ENCODE measurements at regions not wholly inside any gene's neighbourhood (a gene's known extent, or its start where the extent isn't known, plus 50 kb on each side); places are given as distances from the start of the nearest gene placed in this dataset.

DNA sequence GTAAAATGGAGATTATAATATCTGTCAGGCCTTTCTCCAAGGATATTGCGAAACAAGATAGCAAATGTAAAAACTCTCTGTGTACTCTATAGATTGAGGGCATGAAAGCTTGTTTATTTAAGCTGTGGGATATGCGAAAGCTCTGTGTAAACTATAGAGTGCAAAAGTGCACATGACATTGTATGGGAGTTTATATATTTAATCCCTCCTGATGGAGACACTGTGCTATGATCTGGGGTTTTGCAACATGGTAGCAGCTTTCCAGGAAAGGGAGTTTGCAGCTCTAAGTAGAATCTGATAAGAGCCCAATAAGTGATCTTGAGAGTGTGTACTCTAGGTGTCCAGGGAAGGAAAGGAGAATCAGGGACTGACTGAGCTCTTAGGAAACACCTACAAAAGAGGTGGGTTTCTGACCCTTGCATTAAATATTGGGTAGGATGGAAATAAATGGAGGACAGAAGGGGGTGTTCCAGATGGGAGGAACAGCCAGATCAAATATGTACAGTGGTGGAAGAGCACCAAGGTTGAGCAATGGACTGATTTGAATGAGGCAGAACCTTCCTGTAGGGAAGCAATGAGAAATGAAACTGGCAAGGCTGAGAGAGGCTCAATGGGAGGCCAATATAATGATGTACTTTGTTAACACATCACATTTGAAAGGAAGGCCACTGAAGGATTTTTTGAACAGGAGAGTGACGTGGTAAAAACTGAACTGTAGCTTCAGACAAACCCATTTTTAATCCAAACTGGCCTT, 450.1 kb downstream of the GJA1 start (continued):
- TF ChIP-seq, protein P1, sequence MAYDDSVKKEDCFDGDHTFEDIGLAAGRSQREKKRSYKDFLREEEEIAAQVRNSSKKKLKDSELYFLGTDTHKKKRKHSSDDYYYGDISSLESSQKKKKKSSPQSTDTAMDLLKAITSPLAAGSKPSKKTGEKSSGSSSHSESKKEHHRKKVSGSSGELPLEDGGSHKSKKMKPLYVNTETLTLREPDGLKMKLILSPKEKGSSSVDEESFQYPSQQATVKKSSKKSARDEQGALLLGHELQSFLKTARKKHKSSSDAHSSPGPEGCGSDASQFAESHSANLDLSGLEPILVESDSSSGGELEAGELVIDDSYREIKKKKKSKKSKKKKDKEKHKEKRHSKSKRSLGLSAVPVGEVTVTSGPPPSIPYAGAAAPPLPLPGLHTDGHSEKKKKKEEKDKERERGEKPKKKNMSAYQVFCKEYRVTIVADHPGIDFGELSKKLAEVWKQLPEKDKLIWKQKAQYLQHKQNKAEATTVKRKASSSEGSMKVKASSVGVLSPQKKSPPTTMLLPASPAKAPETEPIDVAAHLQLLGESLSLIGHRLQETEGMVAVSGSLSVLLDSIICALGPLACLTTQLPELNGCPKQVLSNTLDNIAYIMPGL (CRISPR knock-in tag; IDR thresholded peaks at IDR 0.05; ENCODE audit: borderline replicate concordance in 1 of 2, low read depth in 1 of 2) = 0 out of 4 replicates have a peak, but pooled peaks of 1 of the 2 experiments have one; percentile 22
- no peak for TF ChIP-seq SAFB2 (CRISPR knock-in tag; IDR thresholded peaks at IDR 0.05; ENCODE audit: borderline replicate concordance, low read depth)
- TF ChIP-seq, protein P2, sequence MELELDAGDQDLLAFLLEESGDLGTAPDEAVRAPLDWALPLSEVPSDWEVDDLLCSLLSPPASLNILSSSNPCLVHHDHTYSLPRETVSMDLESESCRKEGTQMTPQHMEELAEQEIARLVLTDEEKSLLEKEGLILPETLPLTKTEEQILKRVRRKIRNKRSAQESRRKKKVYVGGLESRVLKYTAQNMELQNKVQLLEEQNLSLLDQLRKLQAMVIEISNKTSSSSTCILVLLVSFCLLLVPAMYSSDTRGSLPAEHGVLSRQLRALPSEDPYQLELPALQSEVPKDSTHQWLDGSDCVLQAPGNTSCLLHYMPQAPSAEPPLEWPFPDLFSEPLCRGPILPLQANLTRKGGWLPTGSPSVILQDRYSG (CRISPR knock-in tag; IDR thresholded peaks at IDR 0.05) = no peak
- TF ChIP-seq, protein P3, sequence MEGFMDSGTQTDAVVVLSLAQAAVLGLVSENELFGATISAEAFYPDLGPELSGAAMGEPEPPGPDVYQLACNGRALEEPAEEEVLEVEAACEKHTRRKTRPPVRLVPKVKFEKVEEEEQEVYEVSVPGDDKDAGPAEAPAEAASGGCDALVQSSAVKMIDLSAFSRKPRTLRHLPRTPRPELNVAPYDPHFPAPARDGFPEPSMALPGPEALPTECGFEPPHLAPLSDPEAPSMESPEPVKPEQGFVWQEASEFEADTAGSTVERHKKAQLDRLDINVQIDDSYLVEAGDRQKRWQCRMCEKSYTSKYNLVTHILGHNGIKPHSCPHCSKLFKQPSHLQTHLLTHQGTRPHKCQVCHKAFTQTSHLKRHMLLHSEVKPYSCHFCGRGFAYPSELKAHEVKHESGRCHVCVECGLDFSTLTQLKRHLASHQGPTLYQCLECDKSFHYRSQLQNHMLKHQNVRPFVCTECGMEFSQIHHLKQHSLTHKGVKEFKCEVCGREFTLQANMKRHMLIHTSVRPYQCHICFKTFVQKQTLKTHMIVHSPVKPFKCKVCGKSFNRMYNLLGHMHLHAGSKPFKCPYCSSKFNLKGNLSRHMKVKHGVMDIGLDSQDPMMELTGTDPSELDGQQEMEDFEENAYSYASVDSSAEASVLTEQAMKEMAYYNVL (CRISPR knock-in tag; IDR thresholded peaks at IDR 0.05; ENCODE audit: borderline replicate concordance) = no peak
- TF ChIP-seq ZNF484 (CRISPR knock-in tag; IDR thresholded peaks at IDR 0.05; ENCODE audit: borderline replicate concordance, low read depth) = no peak
- peak; percentile 42; the same call in 1 of the 2 replicates for TF ChIP-seq FOXO1 (CRISPR knock-in tag; IDR thresholded peaks at IDR 0.05)
- peak; percentile 45; the same call in 1 of the 2 replicates for TF ChIP-seq NKX3-1 (CRISPR knock-in tag; IDR thresholded peaks at IDR 0.05)
- TF ChIP-seq, protein P4, sequence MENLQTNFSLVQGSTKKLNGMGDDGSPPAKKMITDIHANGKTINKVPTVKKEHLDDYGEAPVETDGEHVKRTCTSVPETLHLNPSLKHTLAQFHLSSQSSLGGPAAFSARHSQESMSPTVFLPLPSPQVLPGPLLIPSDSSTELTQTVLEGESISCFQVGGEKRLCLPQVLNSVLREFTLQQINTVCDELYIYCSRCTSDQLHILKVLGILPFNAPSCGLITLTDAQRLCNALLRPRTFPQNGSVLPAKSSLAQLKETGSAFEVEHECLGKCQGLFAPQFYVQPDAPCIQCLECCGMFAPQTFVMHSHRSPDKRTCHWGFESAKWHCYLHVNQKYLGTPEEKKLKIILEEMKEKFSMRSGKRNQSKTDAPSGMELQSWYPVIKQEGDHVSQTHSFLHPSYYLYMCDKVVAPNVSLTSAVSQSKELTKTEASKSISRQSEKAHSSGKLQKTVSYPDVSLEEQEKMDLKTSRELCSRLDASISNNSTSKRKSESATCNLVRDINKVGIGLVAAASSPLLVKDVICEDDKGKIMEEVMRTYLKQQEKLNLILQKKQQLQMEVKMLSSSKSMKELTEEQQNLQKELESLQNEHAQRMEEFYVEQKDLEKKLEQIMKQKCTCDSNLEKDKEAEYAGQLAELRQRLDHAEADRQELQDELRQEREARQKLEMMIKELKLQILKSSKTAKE (CRISPR knock-in tag; IDR thresholded peaks at IDR 0.05; ENCODE audit: borderline replicate concordance) = peak; percentile 58; the same call in 1 of the 2 replicates
- TF ChIP-seq CHCHD3 (CRISPR knock-in tag; IDR thresholded peaks at IDR 0.05) = no peak
- 0 out of 2 replicates have a peak, but pooled peaks have one; percentile 40 for TF ChIP-seq ZSCAN9 (CRISPR knock-in tag; IDR thresholded peaks at IDR 0.05; ENCODE audit: borderline replicate concordance)
- no peak for TF ChIP-seq SIN3B (IDR thresholded peaks at IDR 0.05; ENCODE audit: low read length)
- TF ChIP-seq, protein P5, sequence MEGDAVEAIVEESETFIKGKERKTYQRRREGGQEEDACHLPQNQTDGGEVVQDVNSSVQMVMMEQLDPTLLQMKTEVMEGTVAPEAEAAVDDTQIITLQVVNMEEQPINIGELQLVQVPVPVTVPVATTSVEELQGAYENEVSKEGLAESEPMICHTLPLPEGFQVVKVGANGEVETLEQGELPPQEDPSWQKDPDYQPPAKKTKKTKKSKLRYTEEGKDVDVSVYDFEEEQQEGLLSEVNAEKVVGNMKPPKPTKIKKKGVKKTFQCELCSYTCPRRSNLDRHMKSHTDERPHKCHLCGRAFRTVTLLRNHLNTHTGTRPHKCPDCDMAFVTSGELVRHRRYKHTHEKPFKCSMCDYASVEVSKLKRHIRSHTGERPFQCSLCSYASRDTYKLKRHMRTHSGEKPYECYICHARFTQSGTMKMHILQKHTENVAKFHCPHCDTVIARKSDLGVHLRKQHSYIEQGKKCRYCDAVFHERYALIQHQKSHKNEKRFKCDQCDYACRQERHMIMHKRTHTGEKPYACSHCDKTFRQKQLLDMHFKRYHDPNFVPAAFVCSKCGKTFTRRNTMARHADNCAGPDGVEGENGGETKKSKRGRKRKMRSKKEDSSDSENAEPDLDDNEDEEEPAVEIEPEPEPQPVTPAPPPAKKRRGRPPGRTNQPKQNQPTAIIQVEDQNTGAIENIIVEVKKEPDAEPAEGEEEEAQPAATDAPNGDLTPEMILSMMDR (CRISPR knock-in tag; IDR thresholded peaks at IDR 0.05) = no peak
- TF ChIP-seq TCF7 (IDR thresholded peaks at IDR 0.05; ENCODE audit: low read depth) = peak; percentile 61; the same call in 1 of the 2 replicates
- TF ChIP-seq CEBPB (IDR thresholded peaks at IDR 0.05; ENCODE audit: borderline replicate concordance, low read depth, low read length) = peak; percentile 90
- TF ChIP-seq LCORL (IDR thresholded peaks at IDR 0.05) = no peak
- no peak for TF ChIP-seq LCORL (CRISPR knock-in tag; IDR thresholded peaks at IDR 0.05)
- no peak for TF ChIP-seq ZNF557 (CRISPR knock-in tag; IDR thresholded peaks at IDR 0.05)
- TF ChIP-seq, protein P6, sequence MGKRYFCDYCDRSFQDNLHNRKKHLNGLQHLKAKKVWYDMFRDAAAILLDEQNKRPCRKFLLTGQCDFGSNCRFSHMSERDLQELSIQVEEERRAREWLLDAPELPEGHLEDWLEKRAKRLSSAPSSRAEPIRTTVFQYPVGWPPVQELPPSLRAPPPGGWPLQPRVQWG (CRISPR knock-in tag; IDR thresholded peaks at IDR 0.05; ENCODE audit: borderline replicate concordance, low read depth) = no peak
- no peak for TF ChIP-seq KLF6 (CRISPR knock-in tag; IDR thresholded peaks at IDR 0.05)
- TF ChIP-seq ZNF143 (CRISPR knock-in tag; IDR thresholded peaks at IDR 0.05) = no peak
- TF ChIP-seq ZNF331 (CRISPR knock-in tag; IDR thresholded peaks at IDR 0.05) = no peak
